HepG2 (cell line): ENCODE measurements at regions not wholly inside any gene's neighbourhood (a gene's known extent, or its start where the extent isn't known, plus 50 kb on each side); places are given as distances from the start of the nearest gene placed in this dataset.

ENCODE experiments used
- ATAC-seq: fragments of 200-7000 bp; cut with Tn5 transposase; 3 replicates; pipeline ENCODE4 v1.9.1; 2020; ENCODE audit warnings: mild to moderate bottlenecking, moderate library complexity
- BruUV-seq: library from RNA; stranded (reverse); fragments of 400-500 nt; replicated peaks from 2 replicates; lab custom pipeline; 2021; lab: Mats Ljungman, UMichigan
- CTCF ChIA-PET: fragments of 300-600 bp; formaldehyde crosslinking; extraction: SDS; loops from one replicate; lab custom pipeline; 2021; ENCODE audit warnings: low total read pairs, inconsistent platforms, low intra/inter-chr PET ratio; lab: Yijun Ruan, JAX
- POLR2A ChIA-PET: fragments of 350-600 bp; sonication (Branson Sonifier 250); formaldehyde crosslinking; loops from one replicate; lab custom pipeline; 2020; ENCODE audit warnings: antibody characterized with exemption, inconsistent platforms; lab: Yijun Ruan, JAX
- DNase-seq: peaks from one replicate; pipeline ENCODE4 v3.0.0-alpha.2; 2015; ENCODE audit warnings: low spot score
- FAIRE-seq: peaks from 3 replicates; lab custom pipeline; 2011; peaks lifted over from hg19 to GRCh38; lab: Jason Lieb, UNC
- H2AFZ ChIP-seq: one replicate; pipeline ENCODE4 v1.6.1; 2011; ENCODE audit warnings: low read length, inconsistent platforms
- H3K27ac ChIP-seq: fragments of 300-600 bp; 3 replicates; pipeline ENCODE4 v1.8.0; 2011; ENCODE audit warnings: mixed run types, mild to moderate bottlenecking, mixed read lengths, low read length, inconsistent platforms; ENCODE audit not compliant: insufficient read depth; ENCODE audit errors: extremely low read length
- H3K27me3 ChIP-seq, 2 experiments: fragments of 200-600 bp in 1 of 2; 2 replicates in 1 of 2; 3 replicates in 1 of 2; pipeline versions ENCODE4 v1.6.0 to v1.8.0; 2011; ENCODE audit warnings: low read length in 2 of 2, mild to moderate bottlenecking in 2 of 2, moderate library complexity in 2 of 2, inconsistent platforms in 1 of 2; ENCODE audit not compliant: insufficient read depth in 2 of 2, control insufficient read depth in 1 of 2
- H3K36me3 ChIP-seq, 2 experiments: fragments of 200-600 bp in 1 of 2; replicated peaks in 1 of 2; 2 replicates in 1 of 2; 3 replicates in 1 of 2; pipeline versions ENCODE4 v1.5.1 to v1.8.0; 2011; ENCODE audit warnings: low read length in 2 of 2, inconsistent platforms in 1 of 2; ENCODE audit not compliant: insufficient read depth in 2 of 2, control insufficient read depth in 1 of 2
- H3K4me1 ChIP-seq: 2 replicates; pipeline ENCODE4 v1.5.1; 2012; ENCODE audit warnings: low read length, inconsistent platforms; ENCODE audit not compliant: insufficient read depth
- H3K4me2 ChIP-seq: 2 replicates; pipeline ENCODE4 v1.6.0; 2011; ENCODE audit warnings: low read depth, low read length, inconsistent platforms
- H3K4me3 ChIP-seq, 3 experiments: fragments of 200-600 bp in 1 of 3; sonication (generic), shearing (Covaris generic) in 1 of 3; replicated peaks in 1 of 3; 2 replicates each; pipeline ENCODE4 v1.5.1; 2011 to 2016; ENCODE audit warnings: low read length in 3 of 3, inconsistent platforms in 2 of 3, low read depth in 2 of 3, mild to moderate bottlenecking in 2 of 3, control low read depth in 1 of 3, mixed read lengths in 1 of 3; ENCODE audit not compliant: insufficient read depth in 1 of 3
- H3K79me2 ChIP-seq: one replicate; pipeline ENCODE4 v1.6.1; 2011; ENCODE audit warnings: low read length, inconsistent platforms; ENCODE audit not compliant: insufficient read depth
- H3K9ac ChIP-seq: 2 replicates; pipeline ENCODE4 v1.6.0; 2011; ENCODE audit warnings: mild to moderate bottlenecking, low read depth, low read length, inconsistent platforms; ENCODE audit not compliant: insufficient read depth
- H3K9me3 ChIP-seq: 2 replicates; pipeline ENCODE4 v1.5.1; 2012; ENCODE audit warnings: mild to moderate bottlenecking, low read length
- H4K20me1 ChIP-seq: 2 replicates; pipeline ENCODE4 v1.6.0; 2011; ENCODE audit warnings: inconsistent platforms, mild to moderate bottlenecking, low read length, moderate library complexity; ENCODE audit not compliant: insufficient read depth
- NFE2L2 ChIP-seq: fragments of 150-350 bp; IDR thresholded peaks from 2 replicates; pipeline ENCODE4 v1.6.1; 2014; ENCODE audit warnings: low read length
- REPIN1 ChIP-seq: sonication (generic); formaldehyde crosslinking; IDR thresholded peaks from 2 replicates; pipeline ENCODE4 v1.8.0; 2022; ENCODE audit warnings: missing genetic modification reagents, low read depth, mild to moderate bottlenecking, borderline replicate concordance
- ZNF225 ChIP-seq: sonication (generic); formaldehyde crosslinking; IDR thresholded peaks from 2 replicates; pipeline ENCODE4 v1.4.0; 2020; ENCODE audit warnings: mild to moderate bottlenecking, missing genetic modification reagents
- WGBS: methylation state at CpG from one replicate; pipeline ENCODE4 v1.1.6; 2017; ENCODE audit warnings: low lambda C conversion rate; 5-methylcytosine and 5-hydroxymethylcytosine counted together
- in situ Hi-C: cut with HindIII; loops from 2 replicates; pipeline ENCODE4 v1.10.0; 2017; ENCODE audit warnings: low pct_unique_long_range_greater_than_20kb; ENCODE audit not compliant: extremely low pct_ligation_motif_present
- intact Hi-C: fragments of 100-400 bp; cut with micrococcal nuclease; formaldehyde crosslinking; loops from one replicate; pipeline ENCODE4 v1.10.0; 2022; ENCODE audit not compliant: unreplicated experiment
- TF ChIP-seq, protein P1 (sequence below): sonication (generic); formaldehyde crosslinking; conservative IDR thresholded peaks from 2 replicates; pipeline ENCODE4 v1.5.0; 2020; ENCODE audit warnings: missing genetic modification reagents
- TF ChIP-seq, protein P2 (sequence below): sonication (generic); formaldehyde crosslinking; IDR thresholded peaks from 2 replicates; pipeline ENCODE4 v1.4.0; 2020; ENCODE audit warnings: missing genetic modification reagents, borderline replicate concordance
- TF ChIP-seq, protein P3 (sequence below): sonication (generic); formaldehyde crosslinking; IDR thresholded peaks from 2 replicates; pipeline ENCODE4 v1.5.1; 2020; ENCODE audit warnings: missing genetic modification reagents, mild to moderate bottlenecking, borderline replicate concordance
- TF ChIP-seq, protein P4 (sequence below): IDR thresholded peaks from 2 replicates; pipeline ENCODE4 v1.6.1; 2012; ENCODE audit warnings: inconsistent platforms

DNA sequence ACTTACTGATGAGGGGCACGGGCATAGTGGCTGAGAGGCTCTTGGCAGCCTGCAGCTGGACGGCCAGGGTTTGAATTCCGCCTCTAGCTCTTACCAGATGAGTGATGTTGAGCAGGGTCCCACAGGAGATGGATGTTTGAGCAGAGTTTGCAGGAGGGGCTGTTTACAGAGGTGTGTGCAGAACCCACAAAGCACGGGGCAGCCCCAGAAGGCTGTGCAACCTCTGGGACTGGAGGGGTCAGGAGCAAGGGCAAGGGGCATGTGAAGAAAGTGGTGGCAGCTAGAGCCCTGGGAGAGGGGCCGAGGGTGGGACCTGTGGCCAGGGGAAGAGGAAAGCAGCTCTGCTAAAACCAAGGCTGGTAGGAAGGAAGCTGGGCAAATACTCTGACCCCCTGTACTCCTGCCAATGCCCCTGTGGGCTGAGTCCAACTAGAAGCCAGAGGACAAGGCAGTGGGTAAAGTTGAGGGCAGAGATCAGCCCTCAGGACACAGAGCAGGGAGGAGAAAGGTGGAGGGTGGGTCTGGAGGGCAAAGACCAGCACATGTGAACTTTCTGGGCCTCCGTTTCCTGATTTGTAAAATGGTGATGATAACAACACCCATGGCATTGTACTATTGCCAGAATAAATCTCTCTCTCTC, 53.9 kb upstream of the ITGA11 start (continued):
- TF ChIP-seq, protein P1, sequence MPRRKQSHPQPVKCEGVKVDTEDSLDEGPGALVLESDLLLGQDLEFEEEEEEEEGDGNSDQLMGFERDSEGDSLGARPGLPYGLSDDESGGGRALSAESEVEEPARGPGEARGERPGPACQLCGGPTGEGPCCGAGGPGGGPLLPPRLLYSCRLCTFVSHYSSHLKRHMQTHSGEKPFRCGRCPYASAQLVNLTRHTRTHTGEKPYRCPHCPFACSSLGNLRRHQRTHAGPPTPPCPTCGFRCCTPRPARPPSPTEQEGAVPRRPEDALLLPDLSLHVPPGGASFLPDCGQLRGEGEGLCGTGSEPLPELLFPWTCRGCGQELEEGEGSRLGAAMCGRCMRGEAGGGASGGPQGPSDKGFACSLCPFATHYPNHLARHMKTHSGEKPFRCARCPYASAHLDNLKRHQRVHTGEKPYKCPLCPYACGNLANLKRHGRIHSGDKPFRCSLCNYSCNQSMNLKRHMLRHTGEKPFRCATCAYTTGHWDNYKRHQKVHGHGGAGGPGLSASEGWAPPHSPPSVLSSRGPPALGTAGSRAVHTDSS (CRISPR knock-in tag), result no peak
- TF ChIP-seq REPIN1 (no peak), NFE2L2 (no peak), ZNF225 (CRISPR knock-in tag) (no peak)
- TF ChIP-seq, protein P2, sequence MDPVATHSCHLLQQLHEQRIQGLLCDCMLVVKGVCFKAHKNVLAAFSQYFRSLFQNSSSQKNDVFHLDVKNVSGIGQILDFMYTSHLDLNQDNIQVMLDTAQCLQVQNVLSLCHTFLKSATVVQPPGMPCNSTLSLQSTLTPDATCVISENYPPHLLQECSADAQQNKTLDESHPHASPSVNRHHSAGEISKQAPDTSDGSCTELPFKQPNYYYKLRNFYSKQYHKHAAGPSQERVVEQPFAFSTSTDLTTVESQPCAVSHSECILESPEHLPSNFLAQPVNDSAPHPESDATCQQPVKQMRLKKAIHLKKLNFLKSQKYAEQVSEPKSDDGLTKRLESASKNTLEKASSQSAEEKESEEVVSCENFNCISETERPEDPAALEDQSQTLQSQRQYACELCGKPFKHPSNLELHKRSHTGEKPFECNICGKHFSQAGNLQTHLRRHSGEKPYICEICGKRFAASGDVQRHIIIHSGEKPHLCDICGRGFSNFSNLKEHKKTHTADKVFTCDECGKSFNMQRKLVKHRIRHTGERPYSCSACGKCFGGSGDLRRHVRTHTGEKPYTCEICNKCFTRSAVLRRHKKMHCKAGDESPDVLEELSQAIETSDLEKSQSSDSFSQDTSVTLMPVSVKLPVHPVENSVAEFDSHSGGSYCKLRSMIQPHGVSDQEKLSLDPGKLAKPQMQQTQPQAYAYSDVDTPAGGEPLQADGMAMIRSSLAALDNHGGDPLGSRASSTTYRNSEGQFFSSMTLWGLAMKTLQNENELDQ (CRISPR knock-in tag), result no peak

DNA sequence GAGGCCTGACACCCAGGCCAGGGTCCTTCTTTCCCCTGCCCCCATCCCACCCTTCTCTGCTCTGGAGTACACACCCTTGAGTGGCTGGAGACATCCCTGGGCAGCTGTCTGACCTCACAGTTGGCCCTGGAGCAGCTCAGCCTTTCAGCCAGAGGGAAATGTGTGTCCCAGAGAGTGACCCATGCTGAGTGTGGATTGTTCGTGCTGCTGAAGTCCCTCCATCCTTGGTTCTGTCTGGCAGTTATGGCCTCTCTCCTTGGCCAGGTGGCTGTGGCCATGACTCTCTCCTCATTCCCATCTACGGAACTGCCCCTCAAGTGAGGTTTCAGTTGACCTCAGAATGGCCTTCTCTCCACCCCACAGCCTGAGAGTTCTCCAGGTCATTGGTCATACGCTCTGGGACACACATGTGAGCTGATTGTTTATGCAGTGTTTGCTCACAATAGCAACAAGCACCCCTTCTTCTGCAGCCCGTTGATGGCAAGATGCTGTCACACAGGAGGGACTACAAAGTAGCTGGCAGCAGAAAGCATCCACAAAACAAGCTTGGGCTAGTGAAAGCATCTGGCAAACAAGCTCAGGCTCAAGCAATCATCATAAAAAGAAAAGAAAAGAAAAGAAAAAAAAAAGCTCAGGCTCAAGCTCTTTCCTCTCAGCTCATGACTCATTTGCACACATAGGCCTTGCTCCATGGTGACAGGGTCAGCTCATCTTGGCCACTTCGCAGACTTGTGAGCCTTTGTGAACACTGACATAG, 55.3 kb upstream of the ITGA11 start:
- H3K27me3 ChIP-seq, result 0 out of 5 replicates have a peak, but pooled peaks cover 0 to 3% of the 10 kb centered on the region in 2 experiments
- no peak for DNase-seq
- no peak overlapping the region for H2AFZ ChIP-seq
- no peak for ATAC-seq
- WGBS, result 2% methylated on average over 3 of the region's 5 CpGs
- ChIA-PET CTCF (no interaction called here), POLR2A (interaction anchor here (0.7 kb wide), 1 partner anchor 1804 kb away, joined by 3 read pairs; no protein-coding TSS in a partner anchor)
- H3K9me3 ChIP-seq, result no peaks in the 10 kb centered on the region
- no peak overlapping the region for H3K27ac ChIP-seq
- no peaks in the 10 kb centered on the region for H3K36me3 ChIP-seq
- no peak overlapping the region for H3K9ac ChIP-seq
- BruUV-seq, result no TSS peak
- H4K20me1 ChIP-seq, result no peaks in the 10 kb centered on the region
- H3K79me2 ChIP-seq, result no peaks in the 10 kb centered on the region
- H3K4me3 ChIP-seq, result no peak overlapping the region
- H3K4me1 ChIP-seq, result no peaks in the 10 kb centered on the region
- intact Hi-C loops (no loop called here), in situ Hi-C loops (no loop called here)
- H3K4me2 ChIP-seq, result no peak overlapping the region
- FAIRE-seq, result no peak
- TF ChIP-seq, protein P3, sequence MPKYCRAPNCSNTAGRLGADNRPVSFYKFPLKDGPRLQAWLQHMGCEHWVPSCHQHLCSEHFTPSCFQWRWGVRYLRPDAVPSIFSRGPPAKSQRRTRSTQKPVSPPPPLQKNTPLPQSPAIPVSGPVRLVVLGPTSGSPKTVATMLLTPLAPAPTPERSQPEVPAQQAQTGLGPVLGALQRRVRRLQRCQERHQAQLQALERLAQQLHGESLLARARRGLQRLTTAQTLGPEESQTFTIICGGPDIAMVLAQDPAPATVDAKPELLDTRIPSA, result no peak
- TF ChIP-seq, protein P4, sequence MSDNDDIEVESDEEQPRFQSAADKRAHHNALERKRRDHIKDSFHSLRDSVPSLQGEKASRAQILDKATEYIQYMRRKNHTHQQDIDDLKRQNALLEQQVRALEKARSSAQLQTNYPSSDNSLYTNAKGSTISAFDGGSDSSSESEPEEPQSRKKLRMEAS, result no peak
